ENCODE measurements at regions not wholly inside any gene's neighbourhood (a gene's known extent, or its start where the extent isn't known, plus 50 kb on each side); places are given as distances from the start of the nearest gene placed in this dataset.

DNA sequence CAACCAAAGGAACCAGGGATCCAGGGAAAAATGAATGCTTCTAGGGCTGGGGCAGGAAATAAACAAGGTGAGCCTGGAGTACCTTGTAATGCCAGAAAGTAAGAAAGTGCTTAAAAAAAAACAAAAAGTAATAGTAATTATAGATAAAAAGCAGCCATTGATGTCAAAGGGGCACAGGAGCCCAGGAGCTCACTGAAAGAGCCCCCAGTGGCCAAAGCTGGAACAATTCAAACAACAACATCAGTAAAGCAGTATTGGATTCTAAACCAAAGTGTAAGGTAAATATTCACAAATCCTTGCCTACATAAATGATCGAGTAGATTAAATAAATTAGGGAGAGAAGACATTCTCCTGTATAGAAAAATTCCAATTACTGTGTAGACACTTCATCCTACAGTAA is 114.3 kb upstream of the ARL4C start:
- H3K27me3 ChIP-seq (ENCODE audit: control insufficient read depth in 3 of 3, insufficient read depth in 3 of 3, low read length in 3 of 3), result peaks cover 0 to 2% (median 0%) of the 10 kb centered on the region in 3 donors
- H3K4me1 ChIP-seq (ENCODE audit: control insufficient read depth in 3 of 3, insufficient read depth in 3 of 3, low read length in 3 of 3), result no peaks in the 10 kb centered on the region
- no peak overlapping the region for H3K27ac ChIP-seq (ENCODE audit: low read depth, low read length)
- no peak overlapping the region for H3K4me3 ChIP-seq (ENCODE audit: low read length in 3 of 3)
- H3K9ac ChIP-seq (ENCODE audit: low read depth in 1 of 3, low read length in 3 of 3), result no peak overlapping the region
- H3K36me3 ChIP-seq (ENCODE audit: control insufficient read depth in 3 of 3, insufficient read depth in 3 of 3, low read length in 3 of 3), result no peaks in the 10 kb centered on the region
- H3K9me3 ChIP-seq (ENCODE audit: control insufficient read depth in 3 of 3, low read length in 3 of 3), result peaks cover 0 to 3% (median 0%) of the 10 kb centered on the region in 3 donors

DNA sequence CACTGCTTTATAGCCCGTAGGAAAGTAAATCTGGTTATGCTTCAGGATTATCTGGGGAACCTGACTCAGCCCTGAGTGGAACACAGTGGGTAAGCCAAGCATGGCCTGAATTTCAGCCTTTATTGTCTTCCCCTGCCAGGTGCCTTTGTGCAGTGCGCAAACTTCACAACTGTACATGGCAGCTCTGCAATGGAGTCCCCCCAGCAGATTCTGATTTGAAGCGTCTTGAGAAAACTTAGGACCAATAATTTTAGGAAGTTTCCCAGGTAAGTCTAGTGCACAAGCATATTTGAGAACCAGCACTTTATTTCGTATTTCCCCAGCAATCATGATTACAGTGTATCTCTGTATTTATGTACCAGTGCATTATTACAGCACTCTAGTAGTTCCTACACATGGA is 112.1 kb upstream of the ARL4C start:
- no peaks in the 10 kb centered on the region for H3K4me1 ChIP-seq (ENCODE audit: control insufficient read depth in 3 of 3, insufficient read depth in 3 of 3, low read length in 3 of 3)
- no peaks in the 10 kb centered on the region for H3K36me3 ChIP-seq (ENCODE audit: control insufficient read depth in 3 of 3, insufficient read depth in 3 of 3, low read length in 3 of 3)
- no peak overlapping the region for H3K27ac ChIP-seq (ENCODE audit: low read depth, low read length)
- H3K27me3 ChIP-seq (ENCODE audit: control insufficient read depth in 3 of 3, insufficient read depth in 3 of 3, low read length in 3 of 3), result peaks cover 0 to 8% (median 0%) of the 10 kb centered on the region in 3 donors
- H3K9ac ChIP-seq (ENCODE audit: low read depth in 1 of 3, low read length in 3 of 3), result no peak overlapping the region
- peaks cover 0 to 3% (median 0%) of the 10 kb centered on the region in 3 donors for H3K9me3 ChIP-seq (ENCODE audit: control insufficient read depth in 3 of 3, low read length in 3 of 3)
- no peak overlapping the region for H3K4me3 ChIP-seq (ENCODE audit: low read length in 3 of 3)

DNA sequence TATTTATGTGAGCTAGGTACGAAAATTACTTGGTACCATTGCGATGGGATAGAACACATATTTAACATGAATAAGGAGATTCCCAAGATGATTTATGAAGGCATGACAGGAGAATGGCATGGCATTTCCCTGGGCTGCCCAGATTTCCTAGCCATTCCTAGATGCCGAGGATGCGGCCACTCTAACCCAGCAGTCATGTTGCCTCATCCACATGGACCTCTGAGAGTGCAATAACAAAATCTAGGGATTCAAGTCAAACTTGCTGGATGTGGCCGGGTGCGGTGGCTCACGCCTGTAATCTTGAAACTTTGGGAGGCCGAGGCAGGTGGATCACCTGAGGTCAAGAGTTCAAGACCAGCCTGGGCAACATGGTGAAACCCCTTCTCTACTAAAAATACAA is 110.8 kb upstream of the ARL4C start:
- no peaks in the 10 kb centered on the region for H3K36me3 ChIP-seq (ENCODE audit: control insufficient read depth in 3 of 3, insufficient read depth in 3 of 3, low read length in 3 of 3)
- no peak overlapping the region for H3K4me3 ChIP-seq (ENCODE audit: low read length in 3 of 3)
- no peaks in the 10 kb centered on the region for H3K4me1 ChIP-seq (ENCODE audit: control insufficient read depth in 3 of 3, insufficient read depth in 3 of 3, low read length in 3 of 3)
- no peak overlapping the region for H3K27ac ChIP-seq (ENCODE audit: low read depth, low read length)
- H3K9ac ChIP-seq (ENCODE audit: low read depth in 1 of 3, low read length in 3 of 3), result no peak overlapping the region
- peaks cover 0 to 8% (median 0%) of the 10 kb centered on the region in 3 donors for H3K27me3 ChIP-seq (ENCODE audit: control insufficient read depth in 3 of 3, insufficient read depth in 3 of 3, low read length in 3 of 3)
- peaks cover 0 to 3% (median 0%) of the 10 kb centered on the region in 3 donors for H3K9me3 ChIP-seq (ENCODE audit: control insufficient read depth in 3 of 3, low read length in 3 of 3)

DNA sequence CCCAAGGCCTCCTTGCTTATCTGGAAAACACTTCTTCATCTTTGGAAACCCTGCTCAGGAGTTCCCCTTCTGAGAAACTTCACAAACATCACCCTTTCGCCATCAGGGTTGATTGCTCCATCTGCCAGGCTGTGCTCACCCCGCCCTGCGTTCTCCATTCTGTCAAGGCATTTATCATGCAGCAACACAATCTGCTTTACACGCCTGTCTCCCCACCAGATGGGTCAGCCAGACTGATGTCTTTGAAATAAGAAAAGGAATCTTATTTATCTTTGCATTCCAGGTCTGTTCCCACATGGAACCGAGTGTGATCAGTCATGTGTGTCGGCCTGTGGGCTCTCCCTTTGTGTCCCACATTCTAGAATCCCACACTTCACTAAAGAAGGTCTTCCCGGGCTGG is 110.0 kb upstream of the ARL4C start:
- no peak overlapping the region for H3K9ac ChIP-seq (ENCODE audit: low read depth in 1 of 3, low read length in 3 of 3)
- no peak overlapping the region for H3K27ac ChIP-seq (ENCODE audit: low read depth, low read length)
- H3K27me3 ChIP-seq (ENCODE audit: control insufficient read depth in 3 of 3, insufficient read depth in 3 of 3, low read length in 3 of 3), result peaks cover 0 to 8% (median 0%) of the 10 kb centered on the region in 3 donors
- H3K4me3 ChIP-seq (ENCODE audit: low read length in 3 of 3), result no peak overlapping the region
- H3K9me3 ChIP-seq (ENCODE audit: control insufficient read depth in 3 of 3, low read length in 3 of 3), result peaks cover 0 to 3% (median 0%) of the 10 kb centered on the region in 3 donors
- no peaks in the 10 kb centered on the region for H3K4me1 ChIP-seq (ENCODE audit: control insufficient read depth in 3 of 3, insufficient read depth in 3 of 3, low read length in 3 of 3)
- H3K36me3 ChIP-seq (ENCODE audit: control insufficient read depth in 3 of 3, insufficient read depth in 3 of 3, low read length in 3 of 3), result no peaks in the 10 kb centered on the region

DNA sequence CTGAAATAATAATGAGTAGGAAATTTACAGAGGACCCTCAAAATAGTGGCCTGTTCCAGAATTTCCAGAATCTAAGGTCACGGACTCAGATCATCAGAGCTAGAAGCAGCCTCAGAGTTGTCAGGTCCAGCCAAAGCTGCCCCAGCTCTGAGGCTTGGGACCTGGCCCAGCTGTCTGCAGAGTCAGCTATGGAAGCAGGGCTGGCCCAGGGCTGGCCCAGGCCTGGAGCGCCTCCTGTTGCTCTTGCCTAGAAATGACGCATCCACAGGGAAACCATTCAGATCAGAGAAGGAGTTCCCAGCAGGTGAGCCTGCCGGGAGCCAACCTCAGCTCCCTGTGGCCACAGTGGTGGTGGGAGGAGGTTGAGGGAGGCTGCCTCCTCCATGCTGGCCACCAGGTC is 106.7 kb upstream of the ARL4C start:
- H3K9me3 ChIP-seq (ENCODE audit: control insufficient read depth in 3 of 3, low read length in 3 of 3), result no peaks in the 10 kb centered on the region
- peaks cover 0 to 6% (median 0%) of the 10 kb centered on the region in 3 donors for H3K27me3 ChIP-seq (ENCODE audit: control insufficient read depth in 3 of 3, insufficient read depth in 3 of 3, low read length in 3 of 3)
- no peaks in the 10 kb centered on the region for H3K4me1 ChIP-seq (ENCODE audit: control insufficient read depth in 3 of 3, insufficient read depth in 3 of 3, low read length in 3 of 3)
- no peak overlapping the region for H3K27ac ChIP-seq (ENCODE audit: low read depth, low read length)
- no peaks in the 10 kb centered on the region for H3K36me3 ChIP-seq (ENCODE audit: control insufficient read depth in 3 of 3, insufficient read depth in 3 of 3, low read length in 3 of 3)
- H3K4me3 ChIP-seq (ENCODE audit: low read length in 3 of 3), result no peak overlapping the region
- no peak overlapping the region for H3K9ac ChIP-seq (ENCODE audit: low read depth in 1 of 3, low read length in 3 of 3)

DNA sequence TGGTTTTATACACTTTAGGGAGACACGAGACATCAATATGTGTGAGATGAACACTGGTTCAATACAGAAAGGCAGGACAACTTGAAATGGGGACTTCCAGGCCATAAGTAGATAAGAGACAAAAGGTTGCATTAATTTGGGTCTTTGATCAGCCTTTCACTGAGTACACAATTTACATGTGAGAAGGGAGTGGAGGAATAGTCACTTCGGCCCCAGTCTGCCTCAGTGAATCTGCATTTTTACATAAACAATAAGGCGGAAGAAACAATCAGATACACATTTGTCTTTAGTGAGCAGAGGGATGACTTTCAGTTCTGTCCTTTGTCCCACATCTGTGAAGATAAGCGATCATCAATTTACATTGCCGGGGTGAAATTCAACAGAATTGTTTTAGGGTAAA is 104.3 kb upstream of the ARL4C start:
- Histone ChIP-seq H3K27ac (ENCODE audit: low read depth, low read length) (no peak overlapping the region), H3K27me3 (ENCODE audit: control insufficient read depth in 3 of 3, insufficient read depth in 3 of 3, low read length in 3 of 3) (peaks cover 0 to 6% (median 0%) of the 10 kb centered on the region in 3 donors), H3K36me3 (ENCODE audit: control insufficient read depth in 3 of 3, insufficient read depth in 3 of 3, low read length in 3 of 3) (no peaks in the 10 kb centered on the region), H3K4me1 (ENCODE audit: control insufficient read depth in 3 of 3, insufficient read depth in 3 of 3, low read length in 3 of 3) (no peaks in the 10 kb centered on the region), H3K9ac (ENCODE audit: low read depth in 1 of 3, low read length in 3 of 3) (no peak overlapping the region), H3K4me3 (ENCODE audit: low read length in 3 of 3) (no peak overlapping the region), H3K9me3 (ENCODE audit: control insufficient read depth in 3 of 3, low read length in 3 of 3) (no peaks in the 10 kb centered on the region)

DNA sequence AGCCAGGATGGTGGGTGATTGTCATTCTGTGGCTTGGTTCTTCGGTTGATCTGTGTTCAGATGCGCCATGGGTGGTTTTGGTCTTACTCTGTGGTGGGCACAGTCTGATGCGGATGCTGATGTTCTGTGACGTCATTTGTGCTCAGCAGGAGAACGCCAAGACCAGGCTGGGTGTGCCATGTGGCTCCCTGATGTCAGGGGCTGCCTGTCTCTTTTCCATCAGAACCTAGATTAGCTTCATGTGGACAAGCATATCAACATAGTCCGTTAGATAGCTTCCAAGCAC is 100.6 kb upstream of the ARL4C start:
- Histone ChIP-seq H3K36me3 (ENCODE audit: control insufficient read depth in 3 of 3, insufficient read depth in 3 of 3, low read length in 3 of 3) (no peaks in the 10 kb centered on the region), H3K9ac (ENCODE audit: low read depth in 1 of 3, low read length in 3 of 3) (no peak overlapping the region), H3K9me3 (ENCODE audit: control insufficient read depth in 3 of 3, low read length in 3 of 3) (no peaks in the 10 kb centered on the region), H3K27me3 (ENCODE audit: control insufficient read depth in 3 of 3, insufficient read depth in 3 of 3, low read length in 3 of 3) (no peaks in the 10 kb centered on the region), H3K4me1 (ENCODE audit: control insufficient read depth in 3 of 3, insufficient read depth in 3 of 3, low read length in 3 of 3) (no peaks in the 10 kb centered on the region), H3K4me3 (ENCODE audit: low read length in 3 of 3) (no peak overlapping the region), H3K27ac (ENCODE audit: low read depth, low read length) (no peak overlapping the region)

DNA sequence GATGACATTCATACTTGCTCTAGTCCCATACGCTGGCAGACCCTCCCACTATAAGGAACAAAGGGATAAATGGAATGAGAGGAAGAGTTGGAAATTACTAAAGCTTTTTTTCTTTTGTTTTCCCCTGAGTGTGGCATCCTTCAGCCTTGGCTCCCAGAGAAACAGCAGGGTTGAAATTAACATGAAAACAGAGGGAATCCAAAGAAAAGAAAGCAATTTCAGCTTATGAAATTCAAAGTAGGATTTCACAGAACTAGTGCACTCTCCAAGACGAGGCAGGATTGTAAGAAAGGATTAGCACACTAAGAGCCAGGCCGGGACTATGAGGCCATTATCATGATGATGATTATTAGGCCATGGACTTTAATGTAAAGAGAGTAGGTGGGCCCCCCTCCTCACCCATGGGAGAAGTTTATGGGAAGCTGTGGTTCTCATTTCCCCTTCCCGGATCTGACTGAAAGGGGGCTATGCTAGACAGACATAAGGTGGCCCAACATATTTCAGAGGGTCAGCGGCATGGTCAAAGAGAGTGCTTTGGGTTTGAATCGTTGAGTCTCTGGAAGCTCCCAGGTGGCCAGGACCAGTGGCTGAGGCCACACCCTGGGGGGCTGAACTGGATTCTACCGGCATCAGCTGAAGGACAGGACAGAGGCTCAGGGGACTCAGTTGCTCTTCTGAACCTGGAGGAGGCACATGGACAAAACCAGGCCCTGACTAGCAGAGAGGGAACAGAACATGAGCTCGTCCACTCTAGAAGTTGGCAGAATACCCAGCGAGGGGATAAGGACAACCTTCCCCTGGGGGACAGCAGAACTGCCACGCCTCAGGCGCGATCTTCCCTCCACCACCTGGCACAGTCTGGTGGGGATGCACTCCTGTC is 100.1 kb upstream of the ARL4C start:
- no peaks in the 10 kb centered on the region for H3K4me1 ChIP-seq (ENCODE audit: control insufficient read depth in 3 of 3, insufficient read depth in 3 of 3, low read length in 3 of 3)
- H3K9ac ChIP-seq (ENCODE audit: low read depth in 1 of 3, low read length in 3 of 3), result no peak overlapping the region
- H3K9me3 ChIP-seq (ENCODE audit: control insufficient read depth in 3 of 3, low read length in 3 of 3), result no peaks in the 10 kb centered on the region
- no peak overlapping the region for H3K4me3 ChIP-seq (ENCODE audit: low read length in 3 of 3)
- no peak overlapping the region for H3K27ac ChIP-seq (ENCODE audit: low read depth, low read length)
- H3K27me3 ChIP-seq (ENCODE audit: control insufficient read depth in 3 of 3, insufficient read depth in 3 of 3, low read length in 3 of 3), result no peaks in the 10 kb centered on the region
- H3K36me3 ChIP-seq (ENCODE audit: control insufficient read depth in 3 of 3, insufficient read depth in 3 of 3, low read length in 3 of 3), result no peaks in the 10 kb centered on the region

DNA sequence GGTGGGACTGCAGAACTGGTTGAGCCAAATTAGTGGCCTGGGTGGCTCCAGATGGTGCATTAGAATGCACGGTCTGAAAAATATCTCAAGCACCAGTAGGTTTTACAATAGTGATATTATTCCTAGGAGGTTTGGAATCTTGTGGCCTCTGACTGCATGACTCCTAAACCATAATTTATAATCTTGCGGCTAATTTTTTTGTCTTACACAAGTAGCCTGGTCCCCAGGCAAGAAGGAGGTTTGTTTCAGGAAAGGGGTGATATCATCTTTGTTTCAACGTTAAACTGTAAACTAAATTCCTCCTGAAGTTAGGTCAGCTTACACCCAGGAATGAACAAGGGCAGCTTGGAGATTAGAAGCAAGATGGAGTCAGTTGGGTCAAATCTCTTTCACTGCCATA is 98.9 kb upstream of the ARL4C start:
- H3K36me3 ChIP-seq (ENCODE audit: control insufficient read depth in 3 of 3, insufficient read depth in 3 of 3, low read length in 3 of 3), result no peaks in the 10 kb centered on the region
- no peak overlapping the region for H3K4me3 ChIP-seq (ENCODE audit: low read length in 3 of 3)
- H3K27me3 ChIP-seq (ENCODE audit: control insufficient read depth in 3 of 3, insufficient read depth in 3 of 3, low read length in 3 of 3), result no peaks in the 10 kb centered on the region
- no peaks in the 10 kb centered on the region for H3K4me1 ChIP-seq (ENCODE audit: control insufficient read depth in 3 of 3, insufficient read depth in 3 of 3, low read length in 3 of 3)
- no peaks in the 10 kb centered on the region for H3K9me3 ChIP-seq (ENCODE audit: control insufficient read depth in 3 of 3, low read length in 3 of 3)
- H3K27ac ChIP-seq (ENCODE audit: low read depth, low read length), result no peak overlapping the region
- no peak overlapping the region for H3K9ac ChIP-seq (ENCODE audit: low read depth in 1 of 3, low read length in 3 of 3)

DNA sequence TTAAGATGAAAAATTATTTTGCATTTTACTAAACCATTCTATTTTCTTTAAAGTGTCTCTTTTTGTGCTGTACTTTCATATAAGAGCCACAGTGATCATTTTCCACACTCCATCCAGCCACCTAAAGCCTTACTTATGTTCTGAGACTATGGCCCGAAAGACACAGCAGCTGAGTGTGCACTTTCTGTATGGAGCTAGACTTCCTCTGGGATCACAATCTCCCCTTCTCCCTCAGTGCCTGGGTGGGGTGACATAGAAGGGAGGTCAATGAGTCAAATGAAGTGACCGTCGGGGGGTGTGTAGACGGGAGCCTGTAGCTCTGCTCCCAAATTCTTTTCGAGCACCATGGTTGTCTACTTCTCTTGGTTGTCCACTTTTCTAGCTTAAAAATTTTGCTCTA is 97.8 kb upstream of the ARL4C start:
- no peaks in the 10 kb centered on the region for H3K4me1 ChIP-seq (ENCODE audit: control insufficient read depth in 3 of 3, insufficient read depth in 3 of 3, low read length in 3 of 3)
- H3K27me3 ChIP-seq (ENCODE audit: control insufficient read depth in 3 of 3, insufficient read depth in 3 of 3, low read length in 3 of 3), result peaks cover 0 to 7% (median 0%) of the 10 kb centered on the region in 3 donors
- no peak overlapping the region for H3K27ac ChIP-seq (ENCODE audit: low read depth, low read length)
- no peaks in the 10 kb centered on the region for H3K9me3 ChIP-seq (ENCODE audit: control insufficient read depth in 3 of 3, low read length in 3 of 3)
- H3K4me3 ChIP-seq (ENCODE audit: low read length in 3 of 3), result no peak overlapping the region
- H3K9ac ChIP-seq (ENCODE audit: low read depth in 1 of 3, low read length in 3 of 3), result no peak overlapping the region
- no peaks in the 10 kb centered on the region for H3K36me3 ChIP-seq (ENCODE audit: control insufficient read depth in 3 of 3, insufficient read depth in 3 of 3, low read length in 3 of 3)

Measured in skeletal muscle tissue (tissue), 3 donors.